ENCODE measurements at regions not wholly inside any gene's neighbourhood (a gene's known extent, or its start where the extent isn't known, plus 50 kb on each side); places are given as distances from the start of the nearest gene placed in this dataset.

- H3K4me3 ChIP-seq, result no peak overlapping the region
- peaks cover 0 to 7% (median 0%) of the 10 kb centered on the region in 11 donors for H3K9me3 ChIP-seq
- H3K36me3 ChIP-seq, result no peaks in the 10 kb centered on the region
- peaks cover 0 to 27% (median 12%) of the 10 kb centered on the region in 9 donors for H3K4me1 ChIP-seq
- intact Hi-C loops (cut with DNase I), result no loop called here
- TF ChIP-seq CTCF (IDR thresholded peaks at IDR 0.05), result no peak
- ATAC-seq (peak; percentile 38 to 91 (median 84)), DNase-seq (peak; percentile 22 to 28)
- no peaks in the 10 kb centered on the region for H3K27me3 ChIP-seq
- H3K27ac ChIP-seq, result peak overlapping the region in 9 of 10 donors; percentile 24 to 83 (median 64)
- 27 to 35% methylated on average over 6 of the region's 6 CpGs for WGBS, 2 donors
Measured at GRCh38 chr4:128393101-128393704, 105.6 kb upstream of the PGRMC2 start.

GRCh38 chr4:128390475-128390996 lies 102.9 kb upstream of the PGRMC2 start:
- TF ChIP-seq CTCF (IDR thresholded peaks at IDR 0.05), result no peak
- Histone ChIP-seq H3K27ac (peak overlapping the region in 2 of 10 donors; percentile 19 to 38), H3K27me3 (no peaks in the 10 kb centered on the region), H3K4me3 (no peak overlapping the region), H3K9me3 (no peaks in the 10 kb centered on the region), H3K4me1 (peaks cover 9 to 54% (median 25%) of the 10 kb centered on the region in 9 donors), H3K36me3 (no peaks in the 10 kb centered on the region)
- WGBS, 2 donors, result 63 to 71% methylated on average over 5 of the region's 5 CpGs
- DNase-seq (no peak), ATAC-seq (no peak)
- intact Hi-C loops (cut with DNase I), result no loop called here

GRCh38 chr4:128388796-128389195 lies 101.2 kb upstream of the PGRMC2 start:
- Histone ChIP-seq H3K36me3 (no peaks in the 10 kb centered on the region), H3K4me1 (peaks cover 9 to 59% (median 30%) of the 10 kb centered on the region in 9 donors), H3K27me3 (no peaks in the 10 kb centered on the region), H3K27ac (no peak overlapping the region), H3K9me3 (no peaks in the 10 kb centered on the region), H3K4me3 (no peak overlapping the region)
- TF ChIP-seq CTCF (IDR thresholded peaks at IDR 0.05), result no peak
- WGBS, 2 donors, result 86 to 89% methylated on average over 2 of the region's 2 CpGs
- ATAC-seq (no peak), DNase-seq (no peak)
- intact Hi-C loops (cut with DNase I), result loop anchor here in 2 of 10 donors (5.0 to 10.0 kb wide), 2 partner anchors 39 to 104 kb away; partner anchors contain the start of gene PGRMC2 (in 1 of the 2)

GRCh38 chr4:128388352-128388630 lies 100.7 kb upstream of the PGRMC2 start:
- peaks cover 9 to 56% (median 30%) of the 10 kb centered on the region in 9 donors for H3K4me1 ChIP-seq
- no peak for TF ChIP-seq CTCF (IDR thresholded peaks at IDR 0.05)
- intact Hi-C loops (cut with DNase I), result loop anchor here in 2 of 10 donors (5.0 to 10.0 kb wide), 2 partner anchors 39 to 103 kb away; partner anchors contain the start of gene PGRMC2 (in 1 of the 2)
- H3K4me3 ChIP-seq, result no peak overlapping the region
- H3K9me3 ChIP-seq, result no peaks in the 10 kb centered on the region
- H3K27me3 ChIP-seq, result no peaks in the 10 kb centered on the region
- no peaks in the 10 kb centered on the region for H3K36me3 ChIP-seq
- DNase-seq (no peak), ATAC-seq (no peak)
- 83 to 88% methylated on average over 3 of the region's 3 CpGs for WGBS, 2 donors
- peak overlapping the region in 3 of 10 donors; percentile 82 to 86 (median 83) for H3K27ac ChIP-seq

Data from heart right ventricle (tissue), 16 donors.